AG10803 (cell line): ENCODE measurements at regions not wholly inside any gene's neighbourhood (a gene's known extent, or its start where the extent isn't known, plus 50 kb on each side); places are given as distances from the start of the nearest gene placed in this dataset.

ENCODE experiments used
- DNase-seq: peaks from one replicate; pipeline ENCODE4 v3.0.0; 2010; ENCODE audit warnings: low read depth
- H3K4me3 ChIP-seq: 2 replicates; pipeline ENCODE4 v1.5.1; 2011; ENCODE audit warnings: mild to moderate bottlenecking, low read length, control low read depth
- CTCF ChIP-seq: conservative IDR thresholded peaks from 2 replicates; pipeline ENCODE4 v1.5.1; 2011; ENCODE audit warnings: mild to moderate bottlenecking, low read length, control low read depth, inconsistent platforms

- no peak overlapping the region for H3K4me3 ChIP-seq
- no peak for DNase-seq
- no peak for TF ChIP-seq CTCF
These were observed 873.0 kb downstream of the OLFM4 start for GRCh38 chr13:53901593-53901992.

DNA sequence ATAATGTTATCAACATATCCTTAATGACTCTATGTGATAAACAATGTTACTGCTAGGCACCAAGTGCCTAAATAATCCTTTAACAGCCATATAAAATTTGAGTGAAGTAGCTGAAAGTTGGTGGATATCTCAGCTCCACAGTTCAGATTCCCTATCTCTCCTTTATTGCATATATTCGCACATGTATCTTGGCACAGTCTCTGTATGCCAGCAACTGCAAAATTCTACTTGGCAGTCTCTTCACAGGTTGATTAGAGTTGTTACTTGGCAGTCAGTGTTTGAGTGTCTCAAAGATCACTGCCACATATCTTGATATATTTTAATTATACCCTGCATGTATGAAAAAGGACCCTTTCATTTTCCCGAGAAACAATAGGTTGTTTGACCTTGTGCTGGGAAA lies 879.3 kb downstream of the OLFM4 start:
- H3K4me3 ChIP-seq = no peak overlapping the region
- DNase-seq = no peak
- no peak for TF ChIP-seq CTCF

DNA sequence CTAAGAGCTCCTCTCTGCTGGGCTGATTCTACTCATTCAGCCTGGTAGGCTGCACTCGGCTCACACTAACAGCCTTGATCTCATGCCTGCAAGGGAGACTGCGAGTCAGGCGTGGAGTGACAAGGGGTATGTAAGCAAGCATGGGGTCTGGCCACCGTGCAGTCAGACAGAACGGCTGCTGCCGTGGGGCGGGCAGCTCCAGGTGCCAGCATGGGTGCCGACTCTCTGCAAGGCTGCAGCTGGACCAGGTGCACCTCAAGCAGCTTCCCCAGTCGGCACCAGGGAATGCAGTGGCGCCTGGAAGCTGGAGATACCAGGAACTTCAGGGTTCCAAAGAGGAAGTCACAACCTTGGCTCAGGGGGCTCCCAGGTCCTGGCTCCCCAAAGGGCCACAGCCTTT lies 892.3 kb downstream of the OLFM4 start:
- no peak for TF ChIP-seq CTCF
- no peak for DNase-seq
- no peak overlapping the region for H3K4me3 ChIP-seq

GRCh38 chr13:53921473-53921872 lies 892.9 kb downstream of the OLFM4 start:
- DNase-seq = no peak
- H3K4me3 ChIP-seq = no peak overlapping the region

GRCh38 chr13:53941588-53942190 lies 913.1 kb downstream of the OLFM4 start:
- no peak overlapping the region for H3K4me3 ChIP-seq
- no peak for TF ChIP-seq CTCF
- no peak for DNase-seq

More at GRCh38 chr13:53921473-53921872, 892.9 kb downstream of the OLFM4 start:
- no peak for TF ChIP-seq CTCF

DNA sequence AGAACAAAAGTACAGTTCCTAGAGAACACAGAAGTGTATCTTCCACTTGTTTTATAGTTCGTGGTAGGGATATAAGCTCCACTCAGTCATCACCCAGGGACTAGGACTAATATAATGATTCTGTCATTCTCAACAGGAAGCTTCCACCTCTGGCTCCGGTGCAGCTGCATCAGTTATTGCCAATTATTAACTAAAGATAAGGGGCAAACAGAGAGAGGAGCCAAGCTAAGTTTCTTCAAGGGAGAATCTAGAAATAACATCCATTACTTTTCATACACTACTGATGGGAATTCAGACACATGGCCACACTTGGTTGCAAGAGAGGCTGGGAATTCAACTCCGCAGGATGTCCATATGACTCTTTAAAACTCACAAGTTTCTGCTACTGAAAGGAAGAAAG lies 917.9 kb downstream of the OLFM4 start:
- no peak for TF ChIP-seq CTCF
- DNase-seq = no peak
- H3K4me3 ChIP-seq = no peak overlapping the region

- H3K4me3 ChIP-seq = no peak overlapping the region
- no peak for TF ChIP-seq CTCF
- no peak for DNase-seq
These were observed 924.6 kb downstream of the OLFM4 start for GRCh38 chr13:53953183-53953582.
